NCI-H2227 (cell line): ENCODE measurements at regions not wholly inside any gene's neighbourhood (a gene's known extent, or its start where the extent isn't known, plus 50 kb on each side); places are given as distances from the start of the nearest gene placed in this dataset.

ENCODE experiments used
- DNase-seq: peaks from one replicate; lab custom pipeline; 2025; ENCODE audit not compliant: unreplicated experiment; lab: John Stamatoyannopoulos, UW

DNA sequence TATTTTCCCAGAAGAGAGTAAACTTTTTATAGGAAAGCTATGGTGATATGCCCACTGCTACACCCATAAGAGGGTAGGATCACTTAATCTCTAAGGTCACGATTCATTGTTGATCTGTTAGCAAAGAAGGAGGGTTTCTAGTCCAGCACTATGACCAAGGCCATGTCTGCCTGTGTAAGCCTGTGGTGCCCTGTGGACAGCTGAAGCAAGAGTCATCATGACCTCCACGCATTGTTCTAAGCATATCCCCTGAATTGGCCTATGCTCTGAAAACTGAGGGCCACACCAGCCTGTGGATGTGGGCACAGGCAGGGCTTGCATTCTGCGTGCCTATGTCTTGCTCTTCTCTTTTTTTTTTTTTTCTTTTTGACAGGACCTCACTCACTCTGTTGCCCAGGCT is 89.8 kb upstream of the SMIM21 start:
- DNase-seq: no peak

DNA sequence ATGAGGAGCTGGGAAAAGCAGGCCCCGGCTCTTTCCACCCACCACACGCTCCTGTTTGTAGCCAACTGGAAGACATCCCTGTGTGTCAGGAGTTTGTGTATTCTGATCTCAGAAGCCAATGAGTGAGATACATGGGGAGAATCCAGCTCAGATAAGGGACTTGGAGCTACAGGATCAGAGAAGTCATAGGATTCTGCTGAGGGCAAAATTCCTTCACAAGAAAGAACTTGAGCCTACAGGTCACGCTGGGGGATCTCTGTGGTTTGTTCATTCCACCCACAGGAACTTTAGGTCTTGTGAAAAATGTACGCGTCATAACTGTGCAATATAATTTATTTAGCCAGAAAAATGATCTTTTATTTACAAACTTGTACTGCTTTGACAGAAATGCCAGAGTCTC is 80.1 kb upstream of the SMIM21 start:
- no peak for DNase-seq

DNA sequence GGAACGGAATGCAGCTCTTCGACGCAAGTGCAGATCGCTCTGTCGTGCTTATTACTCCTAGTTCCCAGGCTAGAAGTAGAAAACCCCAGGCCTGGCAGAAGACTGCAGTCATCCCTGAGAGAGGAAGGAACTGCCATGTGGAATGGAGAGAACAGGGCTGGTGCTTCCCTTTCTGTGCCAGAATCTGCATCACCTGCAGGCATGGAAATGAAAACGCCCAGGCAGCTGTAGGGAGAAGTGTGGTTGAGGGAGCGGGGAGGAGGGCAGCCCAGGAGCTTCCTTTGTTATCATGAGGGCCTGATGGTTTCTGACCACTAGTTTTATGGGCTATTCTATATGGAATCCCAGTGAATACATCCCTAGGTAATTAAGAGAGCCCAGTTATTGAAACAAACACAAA is 79.4 kb upstream of the SMIM21 start:
- no peak for DNase-seq

DNA sequence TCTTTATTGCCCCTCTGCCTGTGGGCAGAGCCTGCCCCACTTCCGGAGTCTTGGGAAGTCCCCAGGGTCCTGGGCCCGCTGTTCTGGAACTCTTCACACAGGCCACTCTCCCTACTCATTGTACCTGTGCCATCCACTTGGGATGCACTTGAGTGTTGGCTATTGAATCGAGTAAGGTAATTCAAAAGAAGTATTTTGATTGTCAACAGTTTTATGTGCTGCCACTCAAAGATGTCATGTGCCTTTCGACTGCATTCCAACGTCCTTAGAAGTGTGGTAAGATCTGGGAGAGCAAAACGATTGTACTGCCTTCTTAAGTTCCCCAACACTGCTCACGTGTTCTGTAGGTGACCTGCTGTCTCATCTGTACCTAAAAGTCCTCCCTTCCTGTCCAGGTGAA is 77.0 kb upstream of the SMIM21 start:
- no peak for DNase-seq

DNA sequence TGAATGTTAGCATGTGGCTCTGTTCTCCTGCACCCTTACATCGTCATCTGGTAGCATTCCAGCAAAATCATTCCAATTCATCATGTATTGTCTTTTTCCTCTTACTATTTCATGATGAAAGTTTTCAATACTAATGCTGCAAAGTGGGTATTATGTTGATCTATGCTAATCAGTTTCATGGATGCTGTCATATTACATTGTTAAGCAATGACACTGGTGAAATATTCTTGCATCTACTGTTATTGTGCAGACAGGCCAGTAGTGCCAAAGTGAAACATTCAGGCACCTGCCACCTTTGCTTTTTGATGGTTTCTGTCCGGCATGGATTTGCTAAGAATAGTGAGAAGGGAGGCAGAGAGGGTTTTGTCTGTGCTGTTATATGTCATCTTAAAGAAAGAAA is 76.1 kb upstream of the SMIM21 start:
- DNase-seq: no peak

DNA sequence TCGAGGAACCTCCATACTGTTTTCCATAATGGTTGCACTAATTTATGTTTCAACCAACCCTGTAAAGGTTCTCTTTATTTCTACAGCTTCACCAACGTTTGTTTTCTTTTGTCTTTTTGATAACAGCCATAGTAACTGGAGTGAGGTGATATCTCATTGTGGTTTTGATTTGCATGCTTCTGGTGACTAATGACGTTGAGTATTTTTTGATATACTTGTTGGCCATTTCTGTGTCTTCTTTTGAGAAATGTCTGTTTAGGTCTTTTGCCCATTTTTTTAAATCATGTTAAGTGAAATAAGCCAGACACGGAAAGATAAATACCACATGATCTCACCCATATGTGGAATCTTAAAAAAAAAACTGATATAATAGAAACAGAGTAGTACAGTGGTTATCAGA is 74.8 kb upstream of the SMIM21 start:
- no peak for DNase-seq

DNA sequence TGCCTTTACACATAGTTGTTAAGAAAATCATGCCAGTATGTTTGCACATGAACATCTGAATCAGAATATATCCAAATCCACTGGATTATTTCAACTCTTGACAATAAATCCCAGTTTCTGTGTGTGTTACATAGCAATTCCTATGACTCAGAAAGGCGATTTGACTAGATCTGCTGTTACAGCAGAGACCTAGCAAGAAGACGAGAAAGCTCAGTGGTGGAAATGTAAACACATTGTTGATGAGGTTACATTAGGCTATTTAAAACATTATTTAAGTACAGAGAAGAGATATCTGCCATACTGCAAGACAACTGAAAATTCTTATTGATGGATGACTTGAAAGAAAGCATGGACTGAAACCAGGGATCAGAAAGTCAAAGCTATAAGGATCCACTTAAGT is 73.0 kb upstream of the SMIM21 start:
- DNase-seq: no peak

DNA sequence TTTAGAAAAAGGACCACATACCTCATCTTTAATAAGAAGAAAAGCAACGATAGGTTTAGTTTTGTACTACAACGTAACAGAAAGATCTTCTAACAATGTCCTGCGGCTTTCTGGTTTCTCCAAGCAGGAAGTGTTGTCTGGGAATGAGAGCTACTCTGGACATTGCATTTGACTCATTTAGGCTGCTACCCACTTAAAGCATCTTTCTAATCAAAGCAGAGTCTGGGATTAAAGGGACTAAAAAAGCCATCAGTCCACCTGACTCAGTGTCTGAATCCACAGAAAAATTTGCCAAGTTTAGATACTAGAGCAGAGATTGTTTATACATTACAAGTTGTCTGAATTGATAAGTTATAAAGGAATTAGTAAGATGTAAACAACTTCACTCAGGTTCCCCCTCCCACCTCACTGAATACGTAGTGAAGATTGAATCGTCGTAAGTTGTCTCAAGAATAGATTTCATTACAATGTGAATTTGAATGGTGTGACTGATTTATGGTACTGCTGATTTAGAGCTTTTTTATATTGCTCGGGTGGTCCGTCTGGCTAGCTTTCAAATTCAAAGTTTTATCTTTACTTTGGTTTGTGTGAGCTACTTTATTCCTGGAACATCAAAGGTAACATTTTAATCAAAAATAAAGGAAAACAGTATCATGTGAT is 70.2 kb upstream of the SMIM21 start:
- no peak for DNase-seq

DNA sequence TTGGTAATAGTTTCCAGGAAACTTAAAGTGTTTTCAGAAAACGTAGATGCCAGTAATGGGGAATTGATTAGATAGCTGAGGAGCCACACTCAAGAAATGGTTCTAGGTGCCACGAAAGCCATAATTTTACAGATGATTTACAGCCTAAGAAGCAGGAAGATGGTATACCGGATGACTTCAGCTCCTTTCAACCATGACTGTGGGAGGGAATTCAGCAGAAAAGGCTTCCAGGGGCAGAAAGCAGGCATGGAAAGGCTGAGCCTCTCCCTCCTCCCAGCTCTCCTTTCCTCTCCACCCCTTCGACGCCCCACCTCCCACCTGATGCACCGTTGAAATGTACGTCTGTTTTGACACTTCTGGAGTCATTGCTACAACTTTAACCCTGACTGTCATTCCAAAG is 68.6 kb upstream of the SMIM21 start:
- peak; percentile 6 for DNase-seq

DNA sequence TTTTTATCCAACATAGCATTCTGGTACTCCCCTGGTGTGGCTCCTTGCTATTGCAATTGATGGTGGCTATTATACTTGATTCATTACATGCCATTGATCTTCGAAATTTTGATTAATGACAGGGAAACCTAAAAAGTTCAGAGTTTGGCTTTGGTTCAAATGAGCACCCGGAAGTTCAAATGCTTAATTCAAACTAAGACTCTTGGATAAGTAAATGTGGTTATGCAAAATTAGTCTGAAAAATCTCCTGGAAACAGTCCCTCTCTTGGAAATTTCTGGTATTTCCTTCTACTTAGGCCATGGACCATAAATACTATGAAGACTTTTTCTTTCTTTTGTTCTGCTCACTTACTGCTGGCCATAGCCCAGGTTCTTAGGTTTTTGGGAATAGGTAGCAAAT is 65.3 kb upstream of the SMIM21 start:
- DNase-seq: no peak

DNA sequence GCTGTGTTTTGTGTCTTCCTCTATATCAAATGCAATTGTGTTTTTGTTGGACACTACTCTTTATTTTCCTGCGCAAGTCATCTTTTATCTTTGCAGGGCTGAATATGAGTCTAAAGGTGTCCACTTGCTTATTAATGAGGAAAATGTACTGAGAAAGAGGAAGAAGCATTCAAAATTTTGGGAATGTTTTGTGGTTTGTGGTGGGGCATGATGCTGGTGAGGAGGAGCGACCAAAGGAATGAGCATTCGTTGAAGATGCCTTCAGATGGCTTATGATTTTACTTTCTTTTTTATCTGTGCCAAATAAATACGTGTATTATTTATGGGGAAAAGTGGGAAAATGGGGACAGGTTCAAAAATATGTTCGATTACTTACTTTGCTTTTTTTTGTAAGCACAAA is 63.9 kb upstream of the SMIM21 start:
- no peak for DNase-seq

DNA sequence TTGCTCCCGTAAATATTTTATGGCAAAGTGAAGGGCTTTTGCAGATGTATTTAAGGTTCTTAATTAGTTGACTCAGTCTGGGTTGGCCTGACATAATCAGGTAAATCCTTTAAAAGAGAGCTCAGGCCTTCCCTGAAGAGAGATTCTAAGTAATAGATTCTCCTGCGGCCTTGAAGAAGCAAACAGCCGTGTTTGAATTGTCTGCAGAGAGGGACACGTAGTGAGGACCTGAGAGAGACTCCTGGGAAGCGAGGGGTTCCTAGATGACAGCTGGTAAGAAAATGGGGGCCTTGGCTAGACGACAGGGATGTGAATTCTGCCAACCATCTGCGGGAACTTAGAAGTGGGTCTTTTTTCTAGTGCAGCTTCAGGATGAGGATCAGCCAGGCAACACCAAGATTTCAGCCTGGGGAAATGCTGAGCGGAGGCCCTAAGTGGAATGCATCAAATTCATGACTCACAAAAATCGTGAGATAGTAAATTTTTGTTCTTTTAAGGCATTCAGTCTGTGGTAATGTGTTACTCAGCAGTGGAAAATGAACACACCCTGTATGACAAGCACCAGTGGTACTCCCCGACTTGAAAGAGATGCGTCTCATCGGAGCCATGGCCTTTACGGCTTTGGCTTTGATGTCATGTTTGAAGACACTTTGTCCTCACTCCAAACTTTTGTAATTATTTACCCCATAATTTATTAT is 62.1 kb upstream of the SMIM21 start:
- DNase-seq: no peak

DNA sequence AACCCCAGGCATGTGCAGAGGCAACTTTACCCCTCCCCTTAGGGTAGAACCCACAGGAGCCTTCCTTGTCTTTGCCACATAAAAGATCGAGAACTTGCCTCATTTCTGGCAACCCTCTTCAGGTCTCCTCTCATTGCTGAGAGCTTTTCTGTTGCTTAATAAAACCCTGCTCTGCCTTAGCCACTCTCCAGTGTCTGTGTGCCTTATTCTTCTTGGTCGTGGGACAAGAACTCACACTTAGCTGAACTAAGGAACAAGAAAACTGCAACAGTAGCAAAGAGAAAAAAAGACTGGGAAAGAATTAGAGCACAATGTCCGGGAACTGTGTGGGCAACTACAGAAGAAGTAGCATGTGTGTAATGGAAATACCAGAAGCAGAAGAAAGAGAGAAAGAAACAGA is 56.2 kb upstream of the SMIM21 start:
- DNase-seq: no peak

DNA sequence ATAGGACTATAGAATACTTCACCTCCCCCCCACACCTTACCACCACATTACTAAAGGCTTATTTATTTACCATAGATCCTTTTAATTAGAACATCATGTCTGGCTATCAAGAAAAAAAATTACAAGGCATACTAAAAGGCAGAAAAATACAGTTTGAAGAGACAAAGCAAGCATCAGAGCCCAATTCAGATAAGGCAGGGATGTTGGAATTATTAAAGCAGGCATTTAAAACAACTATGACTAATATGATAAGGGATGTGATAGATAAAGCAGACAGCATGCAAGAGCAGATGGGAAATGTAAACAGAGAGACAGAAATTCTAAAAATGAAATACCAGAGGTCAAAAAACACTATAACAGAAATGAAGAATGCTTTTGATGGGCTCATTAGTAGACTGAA is 55.4 kb upstream of the SMIM21 start:
- DNase-seq: no peak

DNA sequence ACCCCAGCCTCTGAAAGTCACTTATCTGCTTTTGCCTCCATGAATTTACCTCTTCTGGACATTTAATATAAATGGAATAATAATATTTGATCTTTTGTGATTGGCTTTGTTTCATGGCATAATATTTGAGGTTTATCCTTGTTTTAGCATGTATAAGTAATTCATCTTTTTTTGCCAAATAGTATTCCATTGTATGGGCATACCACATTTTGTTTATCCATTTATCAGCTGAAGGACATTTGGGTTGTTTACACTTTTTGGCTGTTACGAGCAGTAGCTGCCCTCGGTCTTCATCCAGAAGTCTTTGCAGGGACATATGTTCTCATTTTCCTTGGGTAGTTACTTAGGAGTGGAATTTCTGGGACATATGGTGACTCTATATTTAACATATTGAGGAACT is 53.0 kb upstream of the SMIM21 start:
- DNase-seq: no peak

DNA sequence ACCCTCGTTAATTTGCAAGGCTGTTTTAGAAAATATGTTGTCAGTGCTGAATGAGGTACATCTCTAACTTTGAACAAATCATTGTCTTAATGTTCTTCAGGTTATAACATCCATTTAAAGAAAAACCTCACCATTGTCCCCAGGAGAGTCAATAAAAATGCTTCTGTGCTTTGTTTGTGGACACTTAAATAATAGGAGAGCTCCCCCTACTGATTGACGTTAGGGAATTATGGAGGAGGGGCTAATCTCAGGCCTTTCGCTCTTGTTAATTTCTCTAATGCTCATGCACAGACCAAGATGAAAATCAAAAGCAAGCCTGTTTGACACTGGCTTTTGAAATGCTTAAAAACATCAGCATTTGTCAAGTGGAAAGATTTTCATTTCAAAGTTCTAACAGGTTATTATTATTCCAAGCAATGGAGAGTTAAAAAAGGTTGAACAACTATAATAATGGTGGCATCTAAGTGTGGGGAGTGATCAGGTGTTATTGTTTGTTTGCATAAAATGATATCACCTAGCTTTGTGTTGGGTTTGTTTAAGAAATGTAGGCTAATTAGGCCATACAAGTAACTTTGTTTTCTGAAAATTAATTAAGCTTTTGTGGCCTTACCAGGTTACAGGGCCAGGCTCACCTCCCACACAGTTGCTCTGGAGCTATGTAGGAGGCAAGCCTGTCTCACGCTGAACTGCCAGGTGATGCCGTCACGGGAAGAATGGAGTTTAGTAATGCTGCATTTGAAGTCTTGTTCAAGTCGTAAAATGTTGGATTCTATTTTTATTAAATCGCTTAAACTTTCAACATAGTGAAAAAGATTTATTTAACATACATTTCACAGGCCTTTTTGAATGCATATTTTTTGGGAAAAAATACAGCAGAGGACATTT is 51.7 kb upstream of the SMIM21 start:
- DNase-seq: peak; percentile 40

DNA sequence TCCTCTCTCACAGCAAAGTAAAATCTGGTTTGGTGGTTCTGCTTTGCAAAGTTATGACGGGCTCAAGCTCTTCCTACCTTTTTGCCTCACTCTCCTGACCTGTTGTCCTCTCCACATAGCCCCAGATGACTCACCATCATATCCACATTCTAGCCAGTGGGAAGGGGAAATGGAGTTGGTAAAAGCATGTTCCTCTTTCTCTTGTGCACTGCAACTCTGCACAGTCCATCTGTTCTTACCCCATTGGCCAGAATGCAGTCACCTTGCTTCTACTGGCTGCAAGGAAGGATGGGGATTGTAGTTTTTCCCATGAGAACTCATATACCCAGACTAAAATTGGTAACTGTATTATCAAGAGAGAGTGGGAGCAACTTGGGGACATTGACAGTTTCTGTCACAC is 50.4 kb upstream of the SMIM21 start:
- no peak for DNase-seq
